GM23248 (cell line): ENCODE measurements at regions not wholly inside any gene's neighbourhood (a gene's known extent, or its start where the extent isn't known, plus 50 kb on each side); places are given as distances from the start of the nearest gene placed in this dataset.

ENCODE experiments used
- DNase-seq: peaks from one replicate; pipeline ENCODE4 v3.0.0-alpha.2; 2015
- H2AFZ ChIP-seq: fragments of 200-600 bp; sonication (generic); 2 replicates; pipeline ENCODE4 v1.6.1; 2016; ENCODE audit warnings: antibody characterized with exemption
- H3F3A ChIP-seq: fragments of 200-600 bp; sonication (generic); 2 replicates; pipeline ENCODE4 v1.6.1; 2016; ENCODE audit warnings: mild to moderate bottlenecking, antibody characterized with exemption, mixed run types; ENCODE audit not compliant: insufficient read depth
- H3K27ac ChIP-seq: fragments of 200-600 bp; sonication (generic); 2 replicates; pipeline ENCODE4 v1.5.1; 2016; ENCODE audit warnings: mild to moderate bottlenecking
- H3K27me3 ChIP-seq: fragments of 200-600 bp; sonication (generic); replicated peaks from 2 replicates; pipeline ENCODE4 v1.6.1; 2016; ENCODE audit warnings: mild to moderate bottlenecking; ENCODE audit not compliant: insufficient read depth
- H3K36me3 ChIP-seq: fragments of 200-600 bp; sonication (generic); 2 replicates; pipeline ENCODE4 v1.6.1; 2016; ENCODE audit warnings: low read depth, mild to moderate bottlenecking
- H3K4me1 ChIP-seq: fragments of 200-600 bp; sonication (generic); 2 replicates; pipeline ENCODE4 v1.6.1; 2016; ENCODE audit warnings: mild to moderate bottlenecking; ENCODE audit not compliant: insufficient read depth
- H3K4me2 ChIP-seq: fragments of 200-600 bp; sonication (generic); one replicate; pipeline ENCODE4 v1.6.1; 2016; ENCODE audit warnings: mild to moderate bottlenecking; ENCODE audit not compliant: unreplicated experiment
- H3K4me3 ChIP-seq: fragments of 200-600 bp; sonication (generic); 2 replicates; pipeline ENCODE4 v1.5.1; 2016; ENCODE audit warnings: mild to moderate bottlenecking
- H3K79me2 ChIP-seq: fragments of 200-600 bp; sonication (generic); 2 replicates; pipeline ENCODE4 v1.6.1; 2016; ENCODE audit warnings: mild to moderate bottlenecking; ENCODE audit not compliant: insufficient read depth
- H3K9ac ChIP-seq: fragments of 200-600 bp; sonication (generic); 2 replicates; pipeline ENCODE4 v1.6.1; 2016; ENCODE audit warnings: mild to moderate bottlenecking
- H3K9me2 ChIP-seq: fragments of 200-600 bp; sonication (generic); 2 replicates; pipeline ENCODE4 v1.6.1; 2016; ENCODE audit warnings: mixed run types, mild to moderate bottlenecking, moderate library complexity; ENCODE audit not compliant: insufficient read depth
- H3K9me3 ChIP-seq: fragments of 200-600 bp; sonication (generic); one replicate; pipeline ENCODE4 v1.6.1; 2017; ENCODE audit warnings: low read depth
- H4K20me1 ChIP-seq: fragments of 200-600 bp; sonication (generic); 2 replicates; pipeline ENCODE4 v1.6.0; 2016; ENCODE audit not compliant: insufficient read depth
- EZH2 ChIP-seq: fragments of 200-600 bp; sonication (generic); IDR thresholded peaks from 2 replicates; pipeline ENCODE4 v1.6.1; 2018; ENCODE audit warnings: antibody characterized with exemption, mild to moderate bottlenecking; ENCODE audit not compliant: insufficient read depth, poor library complexity, severe bottlenecking
- EZH2phosphoT487 ChIP-seq: fragments of 200-600 bp; sonication (generic); IDR thresholded peaks from 2 replicates; pipeline ENCODE4 v1.6.1; 2018; ENCODE audit warnings: antibody characterized with exemption, moderate library complexity, mild to moderate bottlenecking, low read depth; ENCODE audit not compliant: insufficient read depth
- WGBS, 2 experiments: methylation state at CpG; one replicate each; pipeline ENCODE4 v1.1.6; 2015 to 2017; ENCODE audit warnings: low lambda C conversion rate in 2 of 2, low coverage in 1 of 2; ENCODE audit errors: missing lambda C conversion rate in 2 of 2; 5-methylcytosine and 5-hydroxymethylcytosine counted together
- in situ Hi-C: fragments of 300-500 bp; cut with MboI; formaldehyde crosslinking; loops from 2 replicates; pipeline ENCODE4 v1.15.0; 2020

- H3K9me3 ChIP-seq = no peaks in the 10 kb centered on the region
- no peaks in the 10 kb centered on the region for H3K79me2 ChIP-seq
- H3K27me3 ChIP-seq = no peaks in the 10 kb centered on the region
- no peak overlapping the region for H3K27ac ChIP-seq
- H3K4me2 ChIP-seq = no peak overlapping the region
- TF ChIP-seq EZH2phosphoT487 = no peak
- TF ChIP-seq EZH2 = no peak
- H3K4me1 ChIP-seq = no peaks in the 10 kb centered on the region
- 7% methylated on average over 1 of the region's 1 CpG for WGBS, 2 experiments
- H3F3A ChIP-seq = no peaks in the 10 kb centered on the region
- no peaks in the 10 kb centered on the region for H3K36me3 ChIP-seq
- no peak overlapping the region for H3K9ac ChIP-seq
- no peak for DNase-seq
- H3K4me3 ChIP-seq = no peak overlapping the region
- no peaks in the 10 kb centered on the region for H3K9me2 ChIP-seq
- H4K20me1 ChIP-seq = no peaks in the 10 kb centered on the region
- no peak overlapping the region for H2AFZ ChIP-seq
- in situ Hi-C loops = no loop called here
Observed at GRCh38 chr11:109828387-109828786, 264.8 kb upstream of the ZC3H12C start.

DNA sequence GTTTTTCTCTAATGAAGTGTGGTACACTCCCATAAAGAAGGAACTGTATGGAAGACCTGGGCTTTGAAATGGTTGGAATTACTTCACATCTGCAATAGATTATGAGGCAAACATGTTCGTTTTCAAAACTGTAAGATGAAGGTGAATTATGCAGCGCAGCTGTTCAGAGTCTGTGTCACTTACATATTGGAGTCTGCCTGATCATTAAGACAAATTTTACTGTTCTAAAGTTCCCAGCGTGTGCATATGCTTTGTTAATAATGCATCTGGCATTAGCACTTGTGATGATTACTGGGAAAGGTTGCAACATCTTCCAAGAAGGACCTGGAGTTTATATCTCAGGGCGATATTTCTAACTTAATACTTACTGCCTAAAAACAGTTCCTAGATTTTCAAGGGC is 255.2 kb upstream of the ZC3H12C start:
- no peaks in the 10 kb centered on the region for H3K4me1 ChIP-seq
- H3K9me3 ChIP-seq = no peaks in the 10 kb centered on the region
- H3K27me3 ChIP-seq = no peaks in the 10 kb centered on the region
- H3K9ac ChIP-seq = no peak overlapping the region
- H3F3A ChIP-seq = no peaks in the 10 kb centered on the region
- H4K20me1 ChIP-seq = no peaks in the 10 kb centered on the region
- no peaks in the 10 kb centered on the region for H3K79me2 ChIP-seq
- no peak overlapping the region for H3K4me3 ChIP-seq
- H3K36me3 ChIP-seq = no peaks in the 10 kb centered on the region
- TF ChIP-seq EZH2 (no peak), EZH2phosphoT487 (no peak)
- 28 to 30% methylated on average over 4 of the region's 4 CpGs for WGBS, 2 experiments
- no peak for DNase-seq
- no peak overlapping the region for H2AFZ ChIP-seq
- in situ Hi-C loops = no loop called here
- H3K27ac ChIP-seq = no peak overlapping the region
- no peaks in the 10 kb centered on the region for H3K9me2 ChIP-seq
- no peak overlapping the region for H3K4me2 ChIP-seq

GRCh38 chr11:109845437-109845836 is 247.8 kb upstream of the ZC3H12C start:
- TF ChIP-seq EZH2 (no peak), EZH2phosphoT487 (no peak)
- DNase-seq = peak; percentile 70
- Histone ChIP-seq H4K20me1 (no peaks in the 10 kb centered on the region), H3K9me2 (no peaks in the 10 kb centered on the region), H3K27ac (no peak overlapping the region), H3K4me1 (peaks cover 15% of the 10 kb centered on the region), H2AFZ (no peak overlapping the region), H3K4me2 (peak overlapping the region; percentile 24), H3F3A (no peaks in the 10 kb centered on the region; the same call in 1 of the 2 replicates), H3K9me3 (no peaks in the 10 kb centered on the region), H3K27me3 (no peaks in the 10 kb centered on the region), H3K36me3 (no peaks in the 10 kb centered on the region), H3K79me2 (no peaks in the 10 kb centered on the region), H3K4me3 (no peak overlapping the region), H3K9ac (no peak overlapping the region)
- in situ Hi-C loops = no loop called here
- WGBS, 2 experiments = 8% methylated on average over 1 of the region's 1 CpG

GRCh38 chr11:109847621-109848020 is 245.6 kb upstream of the ZC3H12C start:
- Histone ChIP-seq H3K27me3 (no peaks in the 10 kb centered on the region), H3K4me3 (no peak overlapping the region), H3F3A (peaks cover 13% of the 10 kb centered on the region; the same call in 1 of the 2 replicates), H3K36me3 (no peaks in the 10 kb centered on the region), H3K27ac (no peak overlapping the region), H3K79me2 (no peaks in the 10 kb centered on the region), H3K9ac (no peak overlapping the region), H3K4me2 (no peak overlapping the region), H4K20me1 (no peaks in the 10 kb centered on the region), H2AFZ (no peak overlapping the region), H3K9me2 (no peaks in the 10 kb centered on the region), H3K9me3 (no peaks in the 10 kb centered on the region), H3K4me1 (peaks cover 30% of the 10 kb centered on the region)
- in situ Hi-C loops = no loop called here
- 46 to 49% methylated on average over 1 of the region's 1 CpG for WGBS, 2 experiments
- TF ChIP-seq EZH2phosphoT487 = no peak
- TF ChIP-seq EZH2 = no peak
- no peak for DNase-seq

DNA sequence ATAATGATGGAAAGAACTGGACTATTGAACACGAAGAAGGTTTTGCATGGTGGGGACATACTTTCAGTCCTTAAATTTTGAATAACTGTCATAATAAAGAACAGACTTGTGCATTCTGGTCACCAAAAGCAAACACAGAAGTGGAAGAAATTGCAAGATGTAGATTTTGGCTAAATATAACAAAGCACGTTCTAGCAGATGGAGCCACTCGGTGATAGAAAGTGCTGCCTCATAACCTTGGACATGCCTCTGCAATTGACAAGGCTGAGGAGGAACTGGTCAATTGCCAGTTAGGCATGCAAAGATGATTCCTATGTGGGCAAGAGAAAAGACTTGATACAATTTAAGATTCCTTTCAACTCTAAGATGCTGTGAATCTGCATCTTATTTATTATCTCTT is 244.1 kb upstream of the ZC3H12C start:
- no peaks in the 10 kb centered on the region for H4K20me1 ChIP-seq
- H3K9me2 ChIP-seq = no peaks in the 10 kb centered on the region
- TF ChIP-seq EZH2phosphoT487 = no peak
- no peak overlapping the region for H3K4me3 ChIP-seq
- peaks cover 34% of the 10 kb centered on the region for H3K4me1 ChIP-seq
- no peaks in the 10 kb centered on the region for H3K27me3 ChIP-seq
- H3K36me3 ChIP-seq = no peaks in the 10 kb centered on the region
- no peak overlapping the region for H3K9ac ChIP-seq
- no peaks in the 10 kb centered on the region for H3K79me2 ChIP-seq
- peaks cover 13% of the 10 kb centered on the region; the same call in 1 of the 2 replicates for H3F3A ChIP-seq
- no peak overlapping the region for H2AFZ ChIP-seq
- in situ Hi-C loops = no loop called here
- no peaks in the 10 kb centered on the region for H3K9me3 ChIP-seq
- 68 to 70% methylated on average over 3 of the region's 3 CpGs for WGBS, 2 experiments
- no peak overlapping the region for H3K4me2 ChIP-seq
- H3K27ac ChIP-seq = no peak overlapping the region
- DNase-seq = no peak
